H9 (cell line): ENCODE measurements at regions not wholly inside any gene's neighbourhood (a gene's known extent, or its start where the extent isn't known, plus 50 kb on each side); places are given as distances from the start of the nearest gene placed in this dataset.

Source experiments
- DNase-seq: peaks from one replicate; pipeline ENCODE4 v3.0.0-alpha.2; 2017
- H2AFZ ChIP-seq: one replicate; pipeline ENCODE4 v1.6.1; 2013; ENCODE audit warnings: mild to moderate bottlenecking, low read length, control low read depth, moderate library complexity
- H2AK5ac ChIP-seq: 2 replicates; pipeline ENCODE4 v1.6.1; 2013; ENCODE audit warnings: low read length, control low read depth, mixed read lengths; ENCODE audit not compliant: insufficient read length
- H2BK120ac ChIP-seq: one replicate; pipeline ENCODE4 v1.6.1; 2013; ENCODE audit warnings: low read depth, mild to moderate bottlenecking, low read length, control low read depth, inconsistent platforms; ENCODE audit not compliant: poor library complexity, severe bottlenecking
- H2BK12ac ChIP-seq: 2 replicates; pipeline ENCODE4 v1.6.1; 2013; ENCODE audit warnings: low read length, control low read depth, mixed read lengths, low read depth; ENCODE audit not compliant: insufficient read length
- H2BK15ac ChIP-seq: 2 replicates; pipeline ENCODE4 v1.6.1; 2013; ENCODE audit warnings: low read depth, low read length, control low read depth
- H2BK20ac ChIP-seq: one replicate; pipeline ENCODE4 v1.6.1; 2013; ENCODE audit warnings: low read depth, mild to moderate bottlenecking, low read length, control low read depth, inconsistent platforms; ENCODE audit not compliant: poor library complexity, severe bottlenecking
- H2BK5ac ChIP-seq: 2 replicates; pipeline ENCODE4 v1.6.1; 2013; ENCODE audit warnings: low read length, control low read depth, mixed read lengths; ENCODE audit not compliant: insufficient read length
- H3K14ac ChIP-seq: 2 replicates; pipeline ENCODE4 v1.6.1; 2013; ENCODE audit warnings: low read length, control low read depth; ENCODE audit not compliant: insufficient read depth
- H3K18ac ChIP-seq: 2 replicates; pipeline ENCODE4 v1.6.1; 2013; ENCODE audit warnings: low read depth, mild to moderate bottlenecking, mixed read lengths, low read length, control low read depth; ENCODE audit not compliant: insufficient read length
- H3K23ac ChIP-seq: 2 replicates; pipeline ENCODE4 v1.6.1; 2013; ENCODE audit warnings: low read length, control low read depth, mixed read lengths, low read depth; ENCODE audit not compliant: insufficient read length
- H3K23me2 ChIP-seq: 2 replicates; pipeline ENCODE4 v1.6.1; 2013; ENCODE audit warnings: low read depth, mild to moderate bottlenecking, mixed read lengths, low read length, control low read depth; ENCODE audit not compliant: insufficient read length, poor library complexity, severe bottlenecking
- H3K27ac ChIP-seq: 2 replicates; pipeline ENCODE4 v1.5.1; 2013; ENCODE audit warnings: low read length, control low read depth, mixed read lengths, low read depth; ENCODE audit not compliant: insufficient read length
- H3K27me3 ChIP-seq: 2 replicates; pipeline ENCODE4 v1.6.1; 2013; ENCODE audit warnings: low read length, control low read depth, inconsistent platforms; ENCODE audit not compliant: insufficient read depth
- H3K4ac ChIP-seq: 2 replicates; pipeline ENCODE4 v1.6.1; 2013; ENCODE audit warnings: low read depth, mild to moderate bottlenecking, control low read depth, inconsistent platforms, low read length, moderate library complexity
- H3K4me1 ChIP-seq: 2 replicates; pipeline ENCODE4 v1.6.1; 2013; ENCODE audit warnings: low read length, control low read depth, inconsistent platforms; ENCODE audit not compliant: insufficient read depth
- H3K4me2 ChIP-seq: 2 replicates; pipeline ENCODE4 v1.6.1; 2013; ENCODE audit warnings: low read length, control low read depth, mixed read lengths; ENCODE audit not compliant: insufficient read length, insufficient read depth
- H3K56ac ChIP-seq: 2 replicates; pipeline ENCODE4 v1.6.1; 2013; ENCODE audit warnings: low read depth, mild to moderate bottlenecking, mixed read lengths, low read length, control low read depth; ENCODE audit not compliant: insufficient read length
- H3K79me1 ChIP-seq: 2 replicates; pipeline ENCODE4 v1.6.1; 2013; ENCODE audit warnings: low read depth, mild to moderate bottlenecking, moderate library complexity, low read length, control low read depth, inconsistent platforms; ENCODE audit not compliant: insufficient read depth, poor library complexity, severe bottlenecking
- H3K79me2 ChIP-seq: 2 replicates; pipeline ENCODE4 v1.6.1; 2013; ENCODE audit warnings: low read length, control low read depth, inconsistent platforms; ENCODE audit not compliant: insufficient read depth
- H3K9ac ChIP-seq: 2 replicates; pipeline ENCODE4 v1.6.1; 2013; ENCODE audit warnings: low read length, control low read depth, mixed read lengths; ENCODE audit not compliant: insufficient read length; ENCODE audit errors: extremely low read depth
- H3K9me3 ChIP-seq: one replicate; pipeline ENCODE4 v1.6.1; 2013; ENCODE audit warnings: low read depth, low read length, inconsistent platforms; ENCODE audit not compliant: control insufficient read depth
- H3T11ph ChIP-seq: one replicate; pipeline ENCODE4 v1.6.1; 2013; ENCODE audit warnings: mild to moderate bottlenecking, low read length, control low read depth, inconsistent platforms
- H4K20me1 ChIP-seq: one replicate; pipeline ENCODE4 v1.6.1; 2013; ENCODE audit not compliant: control insufficient read depth, insufficient read length, insufficient read depth
- H4K5ac ChIP-seq: 2 replicates; pipeline ENCODE4 v1.6.1; 2013; ENCODE audit warnings: low read depth, mild to moderate bottlenecking, mixed read lengths, low read length, control low read depth; ENCODE audit not compliant: insufficient read length
- H4K8ac ChIP-seq: replicated peaks from 2 replicates; pipeline ENCODE4 v1.6.1; 2013; ENCODE audit warnings: low read length, control low read depth, mixed read lengths, low read depth; ENCODE audit not compliant: insufficient read length
- H4K91ac ChIP-seq: 2 replicates; pipeline ENCODE4 v1.6.1; 2013; ENCODE audit warnings: low read depth, mild to moderate bottlenecking, moderate library complexity, mixed read lengths, low read length, control low read depth; ENCODE audit not compliant: insufficient read length
- H3K27ac Mint-ChIP-seq, 3 experiments: 2 replicates in 2 of 3; 3 replicates in 1 of 3; pipeline ENCODE4 v1.8.0; 2020 to 2021; ENCODE audit warnings: mixed read lengths in 3 of 3, mild to moderate bottlenecking in 1 of 3, moderate library complexity in 1 of 3
- H3K27me3 Mint-ChIP-seq: 2 replicates; pipeline ENCODE4 v1.8.0; 2021; ENCODE audit warnings: low read depth, mild to moderate bottlenecking, moderate library complexity, mixed read lengths
- H3K36me3 Mint-ChIP-seq, 3 experiments: 2 replicates in 2 of 3; 3 replicates in 1 of 3; pipeline ENCODE4 v1.8.0; 2020 to 2021; ENCODE audit warnings: low read depth in 3 of 3, mixed read lengths in 3 of 3; ENCODE audit not compliant: insufficient read depth in 1 of 3
- H3K4me1 Mint-ChIP-seq, 2 experiments: 2 replicates each; pipeline ENCODE4 v1.8.0; 2020; ENCODE audit warnings: mixed read lengths in 2 of 2
- H3K4me3 Mint-ChIP-seq, 2 experiments: 2 replicates in 1 of 2; 3 replicates in 1 of 2; pipeline ENCODE4 v1.8.0; 2020 to 2021; ENCODE audit warnings: mild to moderate bottlenecking in 2 of 2, mixed read lengths in 2 of 2, moderate library complexity in 1 of 2
- H3K9me3 Mint-ChIP-seq, 2 experiments: 2 replicates in 1 of 2; 3 replicates in 1 of 2; pipeline ENCODE4 v1.8.0; 2020; ENCODE audit warnings: mild to moderate bottlenecking in 2 of 2, mixed read lengths in 2 of 2, moderate library complexity in 1 of 2
- CTCF ChIP-seq: fragments of 200-600 bp; sonication (generic); conservative IDR thresholded peaks from 3 replicates; pipeline ENCODE4 v1.8.0; 2021; ENCODE audit warnings: antibody characterized with exemption, mild to moderate bottlenecking
- WGBS: extraction: QIAGEN DNeasy Blood & Tissue Kit; methylation state at CpG from one replicate; pipeline ENCODE4 v1.1.7; 2013; ENCODE audit warnings: missing lambda C conversion rate, low lambda C conversion rate, mixed read lengths; ENCODE audit not compliant: insufficient read length; ENCODE audit errors: extremely low coverage; 5-methylcytosine and 5-hydroxymethylcytosine counted together

- DNase-seq = no peak
- no peak overlapping the region for H2BK20ac ChIP-seq
- H3K9me3 ChIP-seq = no peaks in the 10 kb centered on the region
- H3K14ac ChIP-seq = peak overlapping the region; percentile 63; the same call in 1 of the 2 replicates
- H4K20me1 ChIP-seq = no peaks in the 10 kb centered on the region
- 0 out of 4 replicates have a peak, but pooled peaks cover 0 to 3% of the 10 kb centered on the region in 2 experiments for H3K4me1 Mint-ChIP-seq
- H3K9me3 Mint-ChIP-seq = peaks cover 4% of the 10 kb centered on the region in 2 experiments; a peak in 3 of 5 replicates
- peaks cover 1% of the 10 kb centered on the region; the same call in 1 of the 2 replicates for H3K27me3 Mint-ChIP-seq
- no peaks in the 10 kb centered on the region for H3K27me3 ChIP-seq
- WGBS = no CpG with 5 or more reads among the region's 19 CpGs
- no peak overlapping the region for H2AK5ac ChIP-seq
- no peak overlapping the region for H4K8ac ChIP-seq
- no peak overlapping the region for H3K4me2 ChIP-seq
- H4K91ac ChIP-seq = no peak overlapping the region
- no peaks in the 10 kb centered on the region for H3K79me2 ChIP-seq
- H2BK15ac ChIP-seq = no peak overlapping the region
- H2BK120ac ChIP-seq = no peak overlapping the region
- no peaks in the 10 kb centered on the region for H3K23me2 ChIP-seq
- H3K4ac ChIP-seq = no peak overlapping the region
- H3K4me3 Mint-ChIP-seq = no peak overlapping the region
- H3K4me1 ChIP-seq = no peaks in the 10 kb centered on the region
- no peak overlapping the region for H2BK12ac ChIP-seq
- H3T11ph ChIP-seq = no peak overlapping the region
- no peak overlapping the region for H3K56ac ChIP-seq
- H3K79me1 ChIP-seq = no peaks in the 10 kb centered on the region
- H3K23ac ChIP-seq = no peak overlapping the region
- no peak overlapping the region for H2AFZ ChIP-seq
- no peak overlapping the region for H3K27ac ChIP-seq
- H3K9ac ChIP-seq = no peak overlapping the region
- no peak overlapping the region for H3K27ac Mint-ChIP-seq
- no peak overlapping the region for H3K18ac ChIP-seq
- H2BK5ac ChIP-seq = no peak overlapping the region
- no peak for TF ChIP-seq CTCF
- H3K36me3 Mint-ChIP-seq = no peaks in the 10 kb centered on the region; a peak in 1 of 7 replicates
- H4K5ac ChIP-seq = no peak overlapping the region
Observed at GRCh38 chr22:49095366-49095765, 732.3 kb downstream of the BRD1 start.
